Left renal cortex interstitium (tissue), 4 donors: ENCODE measurements at regions not wholly inside any gene's neighbourhood (a gene's known extent, or its start where the extent isn't known, plus 50 kb on each side); places are given as distances from the start of the nearest gene placed in this dataset.
A peak's percentile ranks its signal among the peaks of the same experiment; 100 is the strongest.

Experiments
- DNase-seq, 4 donors: peaks; one replicate each; pipeline ENCODE4 v3.0.0-alpha.2; 2013; ENCODE audit warnings: low read depth in 4 of 4, low spot score in 2 of 4, missing footprints in 1 of 4

GRCh38 chr1:48164571-48164970, 57.9 kb upstream of the SLC5A9 start:
- DNase-seq: no peak

DNA sequence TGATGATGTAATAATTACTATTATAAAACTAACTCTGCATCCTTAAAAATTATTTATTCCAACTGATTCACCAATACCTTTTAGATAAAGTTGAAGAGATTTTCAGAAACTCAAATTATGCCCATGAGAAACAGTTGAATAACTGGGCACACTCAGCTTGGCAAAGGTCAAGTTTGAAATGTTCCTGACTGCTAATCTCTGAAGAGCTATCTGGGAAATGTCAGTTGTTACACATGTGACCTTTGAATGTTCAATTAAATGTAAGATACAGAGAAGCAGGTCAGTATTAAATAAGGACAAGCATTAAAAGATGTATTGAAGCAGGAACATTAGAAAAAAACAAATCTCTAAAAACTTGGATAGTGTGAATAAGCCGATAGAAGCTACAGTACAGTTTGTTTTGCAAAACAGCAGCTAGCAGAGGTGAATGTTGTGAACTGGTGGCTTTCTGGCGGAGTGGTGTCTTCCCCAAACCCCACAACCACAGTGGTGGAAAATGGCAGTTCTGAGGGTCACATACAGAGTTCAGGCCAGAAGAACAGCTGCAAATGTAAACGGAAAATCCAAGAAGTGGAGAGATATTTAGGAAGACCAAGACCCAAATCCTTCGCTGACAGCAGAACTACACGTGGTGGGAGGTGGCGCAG, 61.9 kb upstream of the SLC5A9 start:
- no peak for DNase-seq

GRCh38 chr1:48139275-48139674, 83.2 kb upstream of the SLC5A9 start:
- DNase-seq: no peak

DNA sequence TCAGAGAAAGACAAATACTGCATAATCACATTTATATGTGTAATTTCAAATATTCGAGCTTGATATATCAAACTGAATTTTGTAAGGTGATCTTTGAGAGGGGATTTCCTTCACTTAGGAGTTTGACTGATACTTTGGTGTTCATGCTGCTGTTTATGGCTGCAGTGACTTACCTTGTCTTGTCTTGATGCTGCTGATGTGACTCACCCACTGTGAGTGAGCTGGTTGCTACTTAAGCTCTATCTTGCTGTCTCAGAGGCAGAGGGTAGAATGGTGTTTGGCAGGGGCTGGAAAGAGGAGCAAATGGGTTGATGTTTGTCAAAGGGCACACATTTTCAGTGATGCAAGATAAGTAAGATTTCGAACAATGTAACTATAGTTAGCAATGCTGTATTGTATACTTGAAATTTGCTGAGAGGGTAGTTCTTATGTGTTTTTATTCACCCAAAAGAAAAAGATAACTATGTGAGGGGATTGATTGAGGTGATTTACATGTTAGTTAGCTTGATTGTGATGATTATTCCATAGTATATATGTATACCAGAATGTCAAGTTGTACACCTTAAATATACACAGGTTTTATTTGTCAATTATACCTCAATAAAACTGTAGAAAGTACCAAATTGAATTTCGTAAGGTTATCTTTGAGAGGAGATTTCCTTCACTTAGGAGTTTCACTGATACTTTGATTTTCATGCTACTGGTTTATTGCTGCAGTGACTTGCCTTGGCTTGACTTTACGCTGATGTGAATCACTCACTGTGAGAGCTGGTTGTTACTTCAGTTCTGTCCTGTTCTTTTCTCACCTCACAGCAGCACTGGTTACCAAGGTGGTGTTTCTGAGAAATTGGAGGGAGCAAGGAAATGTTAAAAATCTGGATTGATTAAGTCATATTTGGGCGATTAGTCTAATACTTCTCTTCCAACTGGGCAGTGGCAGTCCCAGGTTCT, 94.5 kb upstream of the SLC5A9 start:
- no peak for DNase-seq

- DNase-seq: no peak
Observed at GRCh38 chr1:48123647-48124046, 98.9 kb upstream of the SLC5A9 start.

GRCh38 chr1:48121955-48122354, 100.6 kb upstream of the SLC5A9 start:
- DNase-seq: no peak

DNA sequence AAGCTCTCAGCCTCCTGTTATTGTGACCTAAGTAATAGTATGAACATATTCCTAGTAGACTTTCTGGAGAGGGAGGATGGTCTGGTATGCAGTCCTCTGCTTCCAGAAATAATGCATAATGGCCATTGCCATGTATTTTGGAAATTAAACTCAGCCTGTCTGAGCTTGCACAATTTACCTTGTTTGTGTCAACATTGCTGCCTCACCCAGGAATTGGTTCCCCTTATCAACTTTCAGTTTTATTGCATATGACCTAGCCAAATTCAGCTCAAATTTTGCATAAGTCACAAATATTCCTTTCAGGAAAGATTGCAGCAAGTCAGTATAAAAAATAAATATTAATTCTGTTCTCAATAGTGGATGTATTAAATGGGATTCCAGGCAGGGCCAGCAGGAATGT, 101.9 kb upstream of the SLC5A9 start:
- no peak for DNase-seq

GRCh38 chr1:48115835-48116234, 106.7 kb upstream of the SLC5A9 start:
- DNase-seq: no peak

GRCh38 chr1:48114596-48115382, 107.7 kb upstream of the SLC5A9 start:
- no peak for DNase-seq

DNA sequence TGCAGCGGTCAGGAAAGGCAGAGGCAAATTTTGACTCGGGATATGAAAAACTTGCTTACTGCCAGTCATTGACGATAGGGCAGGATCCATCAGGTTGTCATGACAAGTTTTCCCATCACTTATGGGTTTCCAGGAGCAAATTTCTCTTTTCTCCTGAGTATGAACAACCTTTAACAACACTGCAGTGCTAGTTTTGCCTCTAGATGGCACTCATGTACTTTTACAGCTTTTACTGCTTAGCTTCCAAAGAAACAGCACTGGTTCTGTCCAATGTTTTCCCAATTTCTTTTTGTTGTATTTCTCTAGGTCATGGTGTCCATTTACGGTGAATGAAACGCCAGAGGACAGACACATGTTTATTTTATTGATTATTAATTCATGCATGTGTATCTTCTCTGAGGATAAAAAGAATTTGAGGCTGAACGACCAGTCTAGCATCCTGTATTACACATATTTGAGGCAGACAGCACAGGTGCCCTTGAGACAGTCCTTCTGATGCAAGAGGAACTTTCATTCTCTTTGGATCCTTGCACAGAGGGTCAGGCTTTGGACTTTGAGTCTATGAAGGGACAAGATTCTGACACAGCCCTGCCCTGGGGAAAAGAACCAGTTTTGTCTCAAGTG, 112.3 kb upstream of the TRABD2B start:
- DNase-seq: no peak

GRCh38 chr1:48107516-48107915, 110.3 kb upstream of the TRABD2B start:
- no peak for DNase-seq

GRCh38 chr1:48106049-48106448, 108.9 kb upstream of the TRABD2B start:
- DNase-seq: no peak

GRCh38 chr1:48105165-48105564, 108.0 kb upstream of the TRABD2B start:
- DNase-seq: no peak

- no peak for DNase-seq
Observed at GRCh38 chr1:48103495-48103894, 106.3 kb upstream of the TRABD2B start.

- DNase-seq: no peak
Observed at GRCh38 chr1:48102766-48103165, 105.6 kb upstream of the TRABD2B start.

- peak in 1 of 4 donors; percentile 82 for DNase-seq
Observed at GRCh38 chr1:48099072-48099773, 102.0 kb upstream of the TRABD2B start.

GRCh38 chr1:48093696-48094528, 96.7 kb upstream of the TRABD2B start:
- no peak for DNase-seq

- no peak for DNase-seq
Observed at GRCh38 chr1:48093147-48093546, 96.0 kb upstream of the TRABD2B start.

DNA sequence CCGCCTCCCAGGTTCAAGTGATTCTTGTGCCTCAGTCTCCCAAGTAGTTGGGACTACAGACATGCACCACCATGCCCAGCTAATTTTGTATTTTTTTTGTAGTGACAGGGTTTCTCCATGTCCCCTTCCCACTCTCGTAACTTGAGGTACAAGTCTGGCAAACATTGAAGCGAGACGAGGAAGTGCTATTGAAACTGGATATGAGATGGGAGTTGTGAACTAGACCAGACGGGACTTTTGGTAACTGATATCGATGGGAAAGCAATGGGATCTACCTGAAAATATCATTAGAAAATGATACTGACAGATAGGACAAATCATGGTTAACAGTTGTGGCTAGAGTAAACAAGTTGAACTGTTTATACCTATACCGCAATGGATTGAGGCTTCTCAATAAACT, 95.2 kb upstream of the TRABD2B start:
- DNase-seq: no peak
